ENCODE measurements at regions not wholly inside any gene's neighbourhood (a gene's known extent, or its start where the extent isn't known, plus 50 kb on each side); places are given as distances from the start of the nearest gene placed in this dataset.
"Not testable (repeated sequence)": the region's sequence is repeated elsewhere in the genome, so short reads cannot be mapped to it uniquely, and the experiment has no call there.

- DNase-seq (ENCODE audit: low spot score), result no peak
Observed at GRCh38 chr10:128577958-128578750, 451.9 kb upstream of the MKI67 start.

- DNase-seq (ENCODE audit: low spot score), result no peak
Observed at GRCh38 chr10:128578766-128579165, 452.5 kb upstream of the MKI67 start.

GRCh38 chr10:128579280-128579865 lies 453.1 kb upstream of the MKI67 start:
- no peak for DNase-seq (ENCODE audit: low spot score)

- DNase-seq (ENCODE audit: low spot score), result no peak
Observed at GRCh38 chr10:128579901-128580300, 453.7 kb upstream of the MKI67 start.

- not testable (repeated sequence) for DNase-seq (ENCODE audit: low spot score)
Observed at GRCh38 chr10:128583125-128583524, 456.9 kb upstream of the MKI67 start.

- DNase-seq (ENCODE audit: low spot score), result not testable (repeated sequence)
Observed at GRCh38 chr10:128586599-128586998, 460.4 kb upstream of the MKI67 start.

- no peak for DNase-seq (ENCODE audit: low spot score)
Observed at GRCh38 chr10:128587689-128588088, 461.5 kb upstream of the MKI67 start.

- DNase-seq (ENCODE audit: low spot score), result no peak
Observed at GRCh38 chr10:128588402-128588801, 462.2 kb upstream of the MKI67 start.

GRCh38 chr10:128594688-128595087 lies 468.5 kb upstream of the MKI67 start:
- no peak for DNase-seq (ENCODE audit: low spot score)

- DNase-seq (ENCODE audit: low spot score), result no peak
Observed at GRCh38 chr10:128596906-128597305, 470.7 kb upstream of the MKI67 start.

- no peak for DNase-seq (ENCODE audit: low spot score)
Observed at GRCh38 chr10:128599030-128599429, 472.8 kb upstream of the MKI67 start.

GRCh38 chr10:128599538-128599937 lies 473.3 kb upstream of the MKI67 start:
- no peak for DNase-seq (ENCODE audit: low spot score)

GRCh38 chr10:128602183-128602582 lies 476.0 kb upstream of the MKI67 start:
- DNase-seq (ENCODE audit: low spot score), result no peak

GRCh38 chr10:128604025-128604424 lies 477.8 kb upstream of the MKI67 start:
- DNase-seq (ENCODE audit: low spot score), result no peak

GRCh38 chr10:128605180-128605579 lies 479.0 kb upstream of the MKI67 start:
- peak; percentile 10 for DNase-seq (ENCODE audit: low spot score)

- no peak for DNase-seq (ENCODE audit: low spot score)
Observed at GRCh38 chr10:128606055-128606454, 479.8 kb upstream of the MKI67 start.

GRCh38 chr10:128608791-128609190 lies 482.6 kb upstream of the MKI67 start:
- DNase-seq (ENCODE audit: low spot score), result no peak

- no peak for DNase-seq (ENCODE audit: low spot score)
Observed at GRCh38 chr10:128609460-128609859, 483.2 kb upstream of the MKI67 start.

GRCh38 chr10:128610113-128610512 lies 483.9 kb upstream of the MKI67 start:
- DNase-seq (ENCODE audit: low spot score), result no peak

- no peak for DNase-seq (ENCODE audit: low spot score)
Observed at GRCh38 chr10:128612195-128612594, 486.0 kb upstream of the MKI67 start.

- DNase-seq (ENCODE audit: low spot score), result no peak
Observed at GRCh38 chr10:128612631-128613030, 486.4 kb upstream of the MKI67 start.

GRCh38 chr10:128614016-128614605 lies 487.9 kb upstream of the MKI67 start:
- no peak for DNase-seq (ENCODE audit: low spot score)

GRCh38 chr10:128614802-128615553 lies 488.8 kb upstream of the MKI67 start:
- no peak for DNase-seq (ENCODE audit: low spot score)

All from SW480 (cell line).